Lower leg skin (tissue), 3 donors: ENCODE measurements at regions not wholly inside any gene's neighbourhood (a gene's known extent, or its start where the extent isn't known, plus 50 kb on each side); places are given as distances from the start of the nearest gene placed in this dataset.

ENCODE experiments used
- POLR2A ChIP-seq, 2 donors: fragments of 450-650 bp; IDR thresholded peaks; one replicate each; pipeline ENCODE4 v1.6.1; 2016 to 2017; ENCODE audit warnings: antibody characterized with exemption in 2 of 2, mild to moderate bottlenecking in 1 of 2, moderate library complexity in 1 of 2
- TF ChIP-seq, protein P1 (sequence below), 3 donors: fragments of 450-650 bp; IDR thresholded peaks; one replicate each; pipeline ENCODE4 v1.5.1; 2016; ENCODE audit warnings: antibody characterized with exemption in 3 of 3, mild to moderate bottlenecking in 3 of 3, moderate library complexity in 2 of 3

DNA sequence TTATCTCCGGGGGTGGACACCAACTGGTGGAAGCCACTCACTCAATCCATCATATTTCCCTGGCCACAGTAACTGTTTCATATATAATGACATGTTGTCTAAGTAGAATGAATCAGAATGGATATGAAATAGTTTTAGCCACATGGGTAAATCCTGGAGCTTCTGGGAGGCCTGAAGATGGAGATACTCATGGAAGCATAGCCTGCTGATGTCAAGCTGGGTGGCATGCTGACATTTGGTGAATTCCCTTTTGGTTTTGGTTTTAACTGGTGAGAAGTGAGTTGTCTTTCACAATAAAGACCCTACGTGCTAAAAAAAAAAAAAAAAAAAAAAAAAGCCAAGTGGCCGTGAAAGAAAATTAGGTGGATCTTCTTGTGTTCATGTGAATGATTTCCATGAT is 105.3 kb upstream of the ITGA6 start:
- TF ChIP-seq, protein P1, sequence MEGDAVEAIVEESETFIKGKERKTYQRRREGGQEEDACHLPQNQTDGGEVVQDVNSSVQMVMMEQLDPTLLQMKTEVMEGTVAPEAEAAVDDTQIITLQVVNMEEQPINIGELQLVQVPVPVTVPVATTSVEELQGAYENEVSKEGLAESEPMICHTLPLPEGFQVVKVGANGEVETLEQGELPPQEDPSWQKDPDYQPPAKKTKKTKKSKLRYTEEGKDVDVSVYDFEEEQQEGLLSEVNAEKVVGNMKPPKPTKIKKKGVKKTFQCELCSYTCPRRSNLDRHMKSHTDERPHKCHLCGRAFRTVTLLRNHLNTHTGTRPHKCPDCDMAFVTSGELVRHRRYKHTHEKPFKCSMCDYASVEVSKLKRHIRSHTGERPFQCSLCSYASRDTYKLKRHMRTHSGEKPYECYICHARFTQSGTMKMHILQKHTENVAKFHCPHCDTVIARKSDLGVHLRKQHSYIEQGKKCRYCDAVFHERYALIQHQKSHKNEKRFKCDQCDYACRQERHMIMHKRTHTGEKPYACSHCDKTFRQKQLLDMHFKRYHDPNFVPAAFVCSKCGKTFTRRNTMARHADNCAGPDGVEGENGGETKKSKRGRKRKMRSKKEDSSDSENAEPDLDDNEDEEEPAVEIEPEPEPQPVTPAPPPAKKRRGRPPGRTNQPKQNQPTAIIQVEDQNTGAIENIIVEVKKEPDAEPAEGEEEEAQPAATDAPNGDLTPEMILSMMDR (IDR thresholded peaks at IDR 0.05), result no peak
- no peak for TF ChIP-seq POLR2A (IDR thresholded peaks at IDR 0.05)
